Activated naive CD8-positive, alpha-beta T cell treated with anti-CD3 and anti-CD28 coated beads for 36 hours (primary cell): ENCODE measurements at regions not wholly inside any gene's neighbourhood (a gene's known extent, or its start where the extent isn't known, plus 50 kb on each side); places are given as distances from the start of the nearest gene placed in this dataset.
"Not testable (repeated sequence)": the region's sequence is repeated elsewhere in the genome, so short reads cannot be mapped to it uniquely, and the experiment has no call there.

Source experiments
- DNase-seq: peaks from one replicate; pipeline ENCODE4 v3.0.0; 2021
- H3K27ac Mint-ChIP-seq: one replicate; pipeline ENCODE4 v1.8.0; 2022; ENCODE audit warnings: mild to moderate bottlenecking, moderate library complexity, mixed read lengths
- H3K27me3 Mint-ChIP-seq: one replicate; pipeline ENCODE4 v1.8.0; 2022; ENCODE audit warnings: mild to moderate bottlenecking, mixed read lengths
- H3K36me3 Mint-ChIP-seq: one replicate; pipeline ENCODE4 v1.8.0; 2021; ENCODE audit warnings: mild to moderate bottlenecking, mixed read lengths
- H3K4me1 Mint-ChIP-seq: one replicate; pipeline ENCODE4 v1.8.0; 2021; ENCODE audit warnings: mixed read lengths
- H3K4me3 Mint-ChIP-seq: one replicate; pipeline ENCODE4 v1.8.0; 2022; ENCODE audit warnings: mild to moderate bottlenecking, moderate library complexity, mixed read lengths
- H3K9me3 Mint-ChIP-seq: one replicate; pipeline ENCODE4 v1.8.0; 2022; ENCODE audit warnings: mixed read lengths

GRCh38 chr5:116730706-116731105 is 156.1 kb upstream of the SEMA6A start:
- Mint-ChIP-seq H3K4me3 (no peak overlapping the region), H3K27ac (no peak overlapping the region), H3K36me3 (no peaks in the 10 kb centered on the region), H3K27me3 (peaks cover 6% of the 10 kb centered on the region), H3K9me3 (no peaks in the 10 kb centered on the region), H3K4me1 (no peaks in the 10 kb centered on the region)
- no peak for DNase-seq

GRCh38 chr5:116730185-116730584 is 155.6 kb upstream of the SEMA6A start:
- H3K4me1 Mint-ChIP-seq: no peaks in the 10 kb centered on the region
- no peak for DNase-seq
- H3K27ac Mint-ChIP-seq: no peak overlapping the region
- H3K9me3 Mint-ChIP-seq: no peaks in the 10 kb centered on the region
- H3K36me3 Mint-ChIP-seq: no peaks in the 10 kb centered on the region
- no peak overlapping the region for H3K4me3 Mint-ChIP-seq
- H3K27me3 Mint-ChIP-seq: peaks cover 6% of the 10 kb centered on the region

GRCh38 chr5:116727248-116727647 is 152.6 kb upstream of the SEMA6A start:
- no peaks in the 10 kb centered on the region for H3K9me3 Mint-ChIP-seq
- H3K4me3 Mint-ChIP-seq: no peak overlapping the region
- no peaks in the 10 kb centered on the region for H3K4me1 Mint-ChIP-seq
- H3K27ac Mint-ChIP-seq: no peak overlapping the region
- peaks cover 3% of the 10 kb centered on the region for H3K27me3 Mint-ChIP-seq
- DNase-seq: no peak
- H3K36me3 Mint-ChIP-seq: no peaks in the 10 kb centered on the region

- not testable (repeated sequence) for H3K9me3 Mint-ChIP-seq, H3K4me1 Mint-ChIP-seq
These were observed 151.6 kb upstream of the SEMA6A start for GRCh38 chr5:116726180-116726579.

GRCh38 chr5:116724971-116725370 is 150.3 kb upstream of the SEMA6A start:
- Mint-ChIP-seq H3K27me3 (peaks cover 3% of the 10 kb centered on the region), H3K27ac (no peak overlapping the region)

More at GRCh38 chr5:116726180-116726579, 151.6 kb upstream of the SEMA6A start:
- H3K36me3 Mint-ChIP-seq, H3K27me3 Mint-ChIP-seq, H3K4me3 Mint-ChIP-seq, DNase-seq, H3K27ac Mint-ChIP-seq: not testable (repeated sequence)

GRCh38 chr5:116722651-116723050 is 148.0 kb upstream of the SEMA6A start:
- Mint-ChIP-seq H3K4me3 (no peak overlapping the region), H3K9me3 (no peaks in the 10 kb centered on the region), H3K4me1 (no peaks in the 10 kb centered on the region), H3K36me3 (no peaks in the 10 kb centered on the region), H3K27me3 (no peaks in the 10 kb centered on the region), H3K27ac (no peak overlapping the region)
- no peak for DNase-seq

More at GRCh38 chr5:116724971-116725370, 150.3 kb upstream of the SEMA6A start:
- no peaks in the 10 kb centered on the region for H3K4me1 Mint-ChIP-seq
- DNase-seq: no peak
- no peak overlapping the region for H3K4me3 Mint-ChIP-seq
- H3K36me3 Mint-ChIP-seq: no peaks in the 10 kb centered on the region
- H3K9me3 Mint-ChIP-seq: no peaks in the 10 kb centered on the region

- no peak for DNase-seq
- peaks cover 5% of the 10 kb centered on the region for H3K27me3 Mint-ChIP-seq
- no peaks in the 10 kb centered on the region for H3K4me1 Mint-ChIP-seq
- no peak overlapping the region for H3K27ac Mint-ChIP-seq
- H3K36me3 Mint-ChIP-seq: no peaks in the 10 kb centered on the region
- H3K9me3 Mint-ChIP-seq: no peaks in the 10 kb centered on the region
- no peak overlapping the region for H3K4me3 Mint-ChIP-seq
These were observed 144.5 kb upstream of the SEMA6A start for GRCh38 chr5:116719106-116719505.

- DNase-seq: no peak
- no peak overlapping the region for H3K4me3 Mint-ChIP-seq
- H3K4me1 Mint-ChIP-seq: no peaks in the 10 kb centered on the region
- H3K27ac Mint-ChIP-seq: no peak overlapping the region
- H3K36me3 Mint-ChIP-seq: no peaks in the 10 kb centered on the region
- peaks cover 5% of the 10 kb centered on the region for H3K27me3 Mint-ChIP-seq
- H3K9me3 Mint-ChIP-seq: no peaks in the 10 kb centered on the region
These were observed 143.7 kb upstream of the SEMA6A start for GRCh38 chr5:116718317-116718716.

- H3K27ac Mint-ChIP-seq: no peak overlapping the region
- H3K9me3 Mint-ChIP-seq: no peaks in the 10 kb centered on the region
- H3K4me3 Mint-ChIP-seq: no peak overlapping the region
- no peaks in the 10 kb centered on the region for H3K36me3 Mint-ChIP-seq
- no peak for DNase-seq
- H3K27me3 Mint-ChIP-seq: no peaks in the 10 kb centered on the region
- no peaks in the 10 kb centered on the region for H3K4me1 Mint-ChIP-seq
These were observed 134.5 kb upstream of the SEMA6A start for GRCh38 chr5:116709082-116709481.

- H3K27me3 Mint-ChIP-seq, H3K9me3 Mint-ChIP-seq, DNase-seq, H3K36me3 Mint-ChIP-seq, H3K4me1 Mint-ChIP-seq, H3K27ac Mint-ChIP-seq, H3K4me3 Mint-ChIP-seq: not testable (repeated sequence)
These were observed 130.5 kb upstream of the SEMA6A start for GRCh38 chr5:116705121-116705519.

GRCh38 chr5:116703941-116704340 is 129.3 kb upstream of the SEMA6A start:
- Mint-ChIP-seq H3K4me3 (no peak overlapping the region), H3K36me3 (no peaks in the 10 kb centered on the region), H3K27ac (no peak overlapping the region), H3K9me3 (no peaks in the 10 kb centered on the region), H3K27me3 (no peaks in the 10 kb centered on the region), H3K4me1 (no peaks in the 10 kb centered on the region)
- no peak for DNase-seq

- H3K4me3 Mint-ChIP-seq: no peak overlapping the region
These were observed 128.7 kb upstream of the SEMA6A start for GRCh38 chr5:116703328-116703727.

GRCh38 chr5:116702776-116703175 is 128.2 kb upstream of the SEMA6A start:
- Mint-ChIP-seq H3K36me3 (no peaks in the 10 kb centered on the region), H3K4me1 (no peaks in the 10 kb centered on the region), H3K27me3 (no peaks in the 10 kb centered on the region), H3K27ac (no peak overlapping the region), H3K4me3 (no peak overlapping the region), H3K9me3 (no peaks in the 10 kb centered on the region)
- DNase-seq: no peak

More at GRCh38 chr5:116703328-116703727, 128.7 kb upstream of the SEMA6A start:
- Mint-ChIP-seq H3K27me3 (no peaks in the 10 kb centered on the region), H3K27ac (no peak overlapping the region), H3K36me3 (no peaks in the 10 kb centered on the region), H3K9me3 (no peaks in the 10 kb centered on the region), H3K4me1 (no peaks in the 10 kb centered on the region)
- no peak for DNase-seq

- peaks cover 1% of the 10 kb centered on the region for H3K9me3 Mint-ChIP-seq
- H3K27ac Mint-ChIP-seq: no peak overlapping the region
- H3K36me3 Mint-ChIP-seq: no peaks in the 10 kb centered on the region
- H3K4me3 Mint-ChIP-seq: no peak overlapping the region
- H3K27me3 Mint-ChIP-seq: no peaks in the 10 kb centered on the region
- no peaks in the 10 kb centered on the region for H3K4me1 Mint-ChIP-seq
- DNase-seq: no peak
These were observed 124.7 kb upstream of the SEMA6A start for GRCh38 chr5:116699332-116699731.

- DNase-seq: no peak
- Mint-ChIP-seq H3K9me3 (peaks cover 1% of the 10 kb centered on the region), H3K27me3 (peaks cover 4% of the 10 kb centered on the region), H3K36me3 (no peaks in the 10 kb centered on the region), H3K27ac (no peak overlapping the region), H3K4me3 (no peak overlapping the region), H3K4me1 (no peaks in the 10 kb centered on the region)
These were observed 121.7 kb upstream of the SEMA6A start for GRCh38 chr5:116696366-116696765.

GRCh38 chr5:116695681-116696080 is 121.1 kb upstream of the SEMA6A start:
- no peaks in the 10 kb centered on the region for H3K36me3 Mint-ChIP-seq
- DNase-seq: no peak
- no peaks in the 10 kb centered on the region for H3K4me1 Mint-ChIP-seq
- peaks cover 4% of the 10 kb centered on the region for H3K27me3 Mint-ChIP-seq
- no peak overlapping the region for H3K27ac Mint-ChIP-seq
- no peak overlapping the region for H3K4me3 Mint-ChIP-seq
- H3K9me3 Mint-ChIP-seq: peaks cover 1% of the 10 kb centered on the region

GRCh38 chr5:116686438-116686837 is 111.8 kb upstream of the SEMA6A start:
- no peak overlapping the region for H3K4me3 Mint-ChIP-seq
- no peaks in the 10 kb centered on the region for H3K4me1 Mint-ChIP-seq
- H3K36me3 Mint-ChIP-seq: no peaks in the 10 kb centered on the region
- peaks cover 13% of the 10 kb centered on the region for H3K27me3 Mint-ChIP-seq
- no peak for DNase-seq
- H3K9me3 Mint-ChIP-seq: no peaks in the 10 kb centered on the region
- H3K27ac Mint-ChIP-seq: no peak overlapping the region
